ENCODE measurements at regions not wholly inside any gene's neighbourhood (a gene's known extent, or its start where the extent isn't known, plus 50 kb on each side); places are given as distances from the start of the nearest gene placed in this dataset.
"Not testable (repeated sequence)": the region's sequence is repeated elsewhere in the genome, so short reads cannot be mapped to it uniquely, and the experiment has no call there.

GRCh38 chr17:30609682-30610081 is 132.5 kb downstream of the GOSR1 start:
- not testable (repeated sequence) for DNase-seq

- no peak for DNase-seq
Measured at GRCh38 chr17:30605523-30605922, 128.3 kb downstream of the GOSR1 start.

GRCh38 chr17:30605027-30605426 is 127.8 kb downstream of the GOSR1 start:
- DNase-seq: no peak

GRCh38 chr17:30602396-30602795 is 125.2 kb downstream of the GOSR1 start:
- not testable (repeated sequence) for DNase-seq

GRCh38 chr17:30601984-30602383 is 124.8 kb downstream of the GOSR1 start:
- DNase-seq: peak; percentile 45

- peak; percentile 72 for DNase-seq
Measured at GRCh38 chr17:30600830-30601494, 123.8 kb downstream of the GOSR1 start.

- DNase-seq: peak; percentile 95
Measured at GRCh38 chr17:30600060-30600829, 123.0 kb downstream of the GOSR1 start.

- no peak for DNase-seq
Measured at GRCh38 chr17:30599428-30600059, 122.3 kb downstream of the GOSR1 start.

GRCh38 chr17:30597776-30598288 is 120.6 kb downstream of the GOSR1 start:
- DNase-seq: no peak

- DNase-seq: not testable (repeated sequence)
Measured at GRCh38 chr17:30596948-30597775, 120.0 kb downstream of the GOSR1 start.

GRCh38 chr17:30594953-30595371 is 117.8 kb downstream of the GOSR1 start:
- DNase-seq: peak; percentile 79

- peak; percentile 69 for DNase-seq
Measured at GRCh38 chr17:30594223-30594952, 117.2 kb downstream of the GOSR1 start.

- DNase-seq: no peak
Measured at GRCh38 chr17:30590081-30590733, 113.0 kb downstream of the GOSR1 start.

GRCh38 chr17:30589431-30589830 is 112.2 kb downstream of the GOSR1 start:
- DNase-seq: no peak

- DNase-seq: peak; percentile 67
Measured at GRCh38 chr17:30588798-30589247, 111.6 kb downstream of the GOSR1 start.

- DNase-seq: no peak
Measured at GRCh38 chr17:30586818-30587595, 109.8 kb downstream of the GOSR1 start.

- no peak for DNase-seq
Measured at GRCh38 chr17:30584810-30585209, 107.6 kb downstream of the GOSR1 start.

GRCh38 chr17:30580916-30581315 is 103.7 kb downstream of the GOSR1 start:
- no peak for DNase-seq

- no peak for DNase-seq
Measured at GRCh38 chr17:30579610-30580315, 102.6 kb downstream of the GOSR1 start.
